ELR (cell line): ENCODE measurements at regions not wholly inside any gene's neighbourhood (a gene's known extent, or its start where the extent isn't known, plus 50 kb on each side); places are given as distances from the start of the nearest gene placed in this dataset.
"Not testable (repeated sequence)": the region's sequence is repeated elsewhere in the genome, so short reads cannot be mapped to it uniquely, and the experiment has no call there.

Experiments
- DNase-seq: peaks from one replicate; pipeline ENCODE4 v3.0.0-alpha.2; 2015; ENCODE audit warnings: low read depth

- no peak for DNase-seq
Measured at GRCh38 chr13:111589992-111590391, 269.6 kb downstream of the TEX29 start.

- no peak for DNase-seq
Measured at GRCh38 chr13:111590796-111591195, 270.4 kb downstream of the TEX29 start.

- DNase-seq: not testable (repeated sequence)
Measured at GRCh38 chr13:111593490-111593889, 273.0 kb downstream of the TEX29 start.

GRCh38 chr13:111594606-111595005 is 274.2 kb downstream of the TEX29 start:
- DNase-seq: no peak

- DNase-seq: no peak
Measured at GRCh38 chr13:111595276-111595675, 274.8 kb downstream of the TEX29 start.

- DNase-seq: no peak
Measured at GRCh38 chr13:111595791-111596190, 275.3 kb downstream of the TEX29 start.

GRCh38 chr13:111597191-111597611 is 276.8 kb downstream of the TEX29 start:
- DNase-seq: no peak

GRCh38 chr13:111597618-111598017 is 277.2 kb downstream of the TEX29 start:
- DNase-seq: no peak

- no peak for DNase-seq
Measured at GRCh38 chr13:111598747-111599146, 278.3 kb downstream of the TEX29 start.

- DNase-seq: no peak
Measured at GRCh38 chr13:111599791-111600190, 279.3 kb downstream of the TEX29 start.

GRCh38 chr13:111602874-111603273 is 282.4 kb downstream of the TEX29 start:
- no peak for DNase-seq

- DNase-seq: no peak
Measured at GRCh38 chr13:111604097-111604496, 283.7 kb downstream of the TEX29 start.

- DNase-seq: no peak
Measured at GRCh38 chr13:111608556-111608955, 288.1 kb downstream of the TEX29 start.

GRCh38 chr13:111609631-111610030 is 289.2 kb downstream of the TEX29 start:
- DNase-seq: no peak

GRCh38 chr13:111610081-111610480 is 289.6 kb downstream of the TEX29 start:
- DNase-seq: no peak

GRCh38 chr13:111610879-111611278 is 290.4 kb downstream of the TEX29 start:
- DNase-seq: no peak

- no peak for DNase-seq
Measured at GRCh38 chr13:111611651-111612050, 291.2 kb downstream of the TEX29 start.

GRCh38 chr13:111612886-111613285 is 292.4 kb downstream of the TEX29 start:
- no peak for DNase-seq

GRCh38 chr13:111614009-111614408 is 293.6 kb downstream of the TEX29 start:
- no peak for DNase-seq

- DNase-seq: no peak
Measured at GRCh38 chr13:111614613-111615012, 294.2 kb downstream of the TEX29 start.

GRCh38 chr13:111616203-111616602 is 295.8 kb downstream of the TEX29 start:
- DNase-seq: no peak

- DNase-seq: no peak
Measured at GRCh38 chr13:111620166-111620565, 299.7 kb downstream of the TEX29 start.

GRCh38 chr13:111620586-111620985 is 300.1 kb downstream of the TEX29 start:
- DNase-seq: no peak

- DNase-seq: no peak
Measured at GRCh38 chr13:111621164-111621563, 300.7 kb downstream of the TEX29 start.

- DNase-seq: no peak
Measured at GRCh38 chr13:111622051-111622531, 301.6 kb downstream of the TEX29 start.
